Astrocyte of the spinal cord (primary cell): ENCODE measurements at regions not wholly inside any gene's neighbourhood (a gene's known extent, or its start where the extent isn't known, plus 50 kb on each side); places are given as distances from the start of the nearest gene placed in this dataset.

Source experiments
- DNase-seq: peaks from one replicate; pipeline ENCODE4 v3.0.0; 2011; ENCODE audit warnings: low read depth, low spot score
- H3K4me3 ChIP-seq: 2 replicates; pipeline ENCODE4 v1.5.1; 2011; ENCODE audit warnings: low read depth, mild to moderate bottlenecking, low read length, moderate library complexity
- in situ Hi-C: cut with HindIII; loops from 2 replicates; pipeline ENCODE4 v1.10.0; 2017; ENCODE audit warnings: low sequenced_read_pairs
- TF ChIP-seq, protein P1 (sequence below): IDR thresholded peaks from 2 replicates; pipeline ENCODE4 v1.5.1; 2012; ENCODE audit warnings: low read depth, mild to moderate bottlenecking, low read length, inconsistent platforms

DNA sequence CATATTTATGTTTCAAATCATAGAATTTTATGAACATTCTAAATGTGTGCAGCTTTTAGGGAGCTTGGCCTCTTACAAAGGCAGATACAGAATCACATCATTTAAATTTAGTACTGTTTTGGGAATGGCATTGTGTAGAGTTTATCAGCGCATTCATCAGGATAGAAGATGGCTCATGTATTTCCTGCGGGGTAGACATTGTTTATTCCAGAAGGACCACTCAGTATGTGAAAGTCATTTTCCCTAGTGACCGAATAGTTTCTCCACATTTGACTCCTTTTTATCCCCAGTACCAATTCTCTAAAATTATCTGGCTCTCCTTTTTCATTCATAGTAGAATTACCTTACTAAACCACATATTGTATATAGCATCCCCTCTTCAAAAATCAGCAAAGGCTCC, 981.9 kb upstream of the ADGRL4 start:
- in situ Hi-C loops: no loop called here
- no peak for DNase-seq
- no peak overlapping the region for H3K4me3 ChIP-seq
- TF ChIP-seq, protein P1, sequence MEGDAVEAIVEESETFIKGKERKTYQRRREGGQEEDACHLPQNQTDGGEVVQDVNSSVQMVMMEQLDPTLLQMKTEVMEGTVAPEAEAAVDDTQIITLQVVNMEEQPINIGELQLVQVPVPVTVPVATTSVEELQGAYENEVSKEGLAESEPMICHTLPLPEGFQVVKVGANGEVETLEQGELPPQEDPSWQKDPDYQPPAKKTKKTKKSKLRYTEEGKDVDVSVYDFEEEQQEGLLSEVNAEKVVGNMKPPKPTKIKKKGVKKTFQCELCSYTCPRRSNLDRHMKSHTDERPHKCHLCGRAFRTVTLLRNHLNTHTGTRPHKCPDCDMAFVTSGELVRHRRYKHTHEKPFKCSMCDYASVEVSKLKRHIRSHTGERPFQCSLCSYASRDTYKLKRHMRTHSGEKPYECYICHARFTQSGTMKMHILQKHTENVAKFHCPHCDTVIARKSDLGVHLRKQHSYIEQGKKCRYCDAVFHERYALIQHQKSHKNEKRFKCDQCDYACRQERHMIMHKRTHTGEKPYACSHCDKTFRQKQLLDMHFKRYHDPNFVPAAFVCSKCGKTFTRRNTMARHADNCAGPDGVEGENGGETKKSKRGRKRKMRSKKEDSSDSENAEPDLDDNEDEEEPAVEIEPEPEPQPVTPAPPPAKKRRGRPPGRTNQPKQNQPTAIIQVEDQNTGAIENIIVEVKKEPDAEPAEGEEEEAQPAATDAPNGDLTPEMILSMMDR: no peak

DNA sequence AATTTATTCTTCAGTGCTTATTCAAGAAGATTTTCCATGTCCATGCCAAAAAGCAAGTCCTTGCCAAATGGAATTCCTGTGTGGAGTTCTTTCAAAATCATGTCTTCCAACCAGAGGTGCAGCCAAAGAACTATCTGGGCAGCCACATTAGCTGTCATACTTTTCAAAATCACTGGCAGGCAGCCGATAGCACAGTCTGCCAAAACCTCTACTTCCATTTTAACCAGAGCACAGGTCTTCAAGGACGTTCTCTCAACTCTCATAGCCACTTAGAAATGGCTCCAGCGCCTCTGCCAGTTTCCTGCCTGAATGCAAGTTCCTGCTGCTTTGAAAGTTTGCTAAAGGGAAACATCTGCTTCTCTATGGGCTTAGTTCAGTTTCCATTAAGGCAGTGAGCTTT, 975.7 kb upstream of the ADGRL4 start:
- peak; percentile 73 for DNase-seq
- TF ChIP-seq, protein P1: no peak

DNA sequence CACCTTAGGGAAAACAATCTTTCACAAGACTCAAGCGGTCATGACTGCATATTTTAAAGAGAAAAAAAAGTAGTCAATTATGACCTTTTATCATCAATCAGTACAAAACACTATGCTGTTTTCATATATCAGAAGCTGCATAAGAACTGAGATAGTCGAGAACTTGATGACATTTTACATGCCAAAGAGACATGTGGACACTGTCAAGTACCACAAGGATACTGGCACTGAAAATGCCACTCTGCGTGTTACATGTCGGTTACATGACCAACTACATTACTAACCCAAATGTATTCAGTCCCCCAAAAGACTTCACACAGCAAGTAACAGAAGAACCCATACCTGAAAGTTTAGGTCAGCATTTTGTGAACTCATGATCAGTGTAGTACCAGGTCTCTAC, 975.0 kb upstream of the ADGRL4 start:
- H3K4me3 ChIP-seq: no peak overlapping the region
- in situ Hi-C loops: no loop called here
- DNase-seq: no peak
- TF ChIP-seq, protein P1: no peak

More for the DNA sequence above, 975.7 kb upstream of the ADGRL4 start:
- H3K4me3 ChIP-seq: no peak overlapping the region
- in situ Hi-C loops: no loop called here

DNA sequence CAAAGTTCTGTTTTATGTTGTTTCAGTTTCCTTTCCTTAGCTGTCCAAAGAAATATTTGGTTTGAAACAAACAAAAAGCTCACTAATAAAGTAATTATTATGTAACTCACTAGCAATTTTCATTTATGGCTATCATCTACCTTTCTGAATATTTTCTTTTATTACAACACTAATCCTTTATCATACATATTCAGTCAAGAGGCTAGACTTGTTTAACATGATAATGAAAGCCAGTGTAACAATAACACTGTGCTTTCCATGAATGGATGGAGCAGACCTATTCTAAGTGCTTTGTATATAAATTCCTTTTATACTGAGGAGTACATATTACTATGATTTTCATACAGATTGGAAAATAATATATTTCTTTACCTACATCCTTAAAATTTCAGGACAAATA, 972.8 kb upstream of the ADGRL4 start:
- TF ChIP-seq, protein P1: no peak
- H3K4me3 ChIP-seq: no peak overlapping the region
- in situ Hi-C loops: no loop called here
- DNase-seq: no peak

DNA sequence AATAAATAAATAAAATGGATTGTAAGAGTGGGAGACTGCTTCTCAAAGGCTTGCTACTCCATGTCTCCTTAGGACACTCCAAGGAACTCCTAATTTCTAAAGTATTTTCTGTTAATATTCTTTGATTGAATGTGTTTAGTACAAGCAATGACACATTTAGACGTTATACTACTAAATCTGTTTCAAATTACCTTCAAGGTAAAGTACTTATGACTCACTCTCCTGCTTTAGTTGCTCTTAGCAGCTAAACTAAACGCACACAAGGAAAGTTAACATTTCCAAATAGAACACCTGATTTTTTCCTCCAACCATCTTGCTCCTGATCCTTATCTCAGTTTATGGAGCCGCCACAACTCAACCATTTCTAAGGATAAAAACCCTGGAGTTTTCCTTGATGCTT, 969.8 kb upstream of the ADGRL4 start:
- TF ChIP-seq, protein P1: no peak
- in situ Hi-C loops: no loop called here
- H3K4me3 ChIP-seq: no peak overlapping the region
- DNase-seq: no peak

DNA sequence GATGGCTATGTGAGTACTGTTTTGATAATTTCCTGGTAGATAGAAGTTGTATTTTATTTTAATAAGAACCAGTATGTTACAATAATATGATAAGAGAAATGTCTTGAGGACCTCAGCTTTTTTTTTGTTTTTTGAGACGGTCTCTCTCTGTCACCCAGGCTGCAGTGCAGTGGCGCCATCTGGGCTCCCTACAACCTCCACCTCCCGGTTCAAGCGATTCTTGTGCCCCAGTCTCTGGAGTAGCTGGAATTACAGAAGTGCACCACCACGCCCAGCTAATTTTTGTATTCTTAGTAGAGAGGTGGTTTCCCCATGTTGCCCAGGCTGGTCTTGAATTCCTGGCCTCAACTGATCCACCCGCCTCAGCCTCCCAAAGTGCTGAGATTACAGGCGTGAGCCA, 968.1 kb upstream of the ADGRL4 start:
- in situ Hi-C loops: no loop called here
- H3K4me3 ChIP-seq: no peak overlapping the region
- TF ChIP-seq, protein P1: no peak
- DNase-seq: no peak

DNA sequence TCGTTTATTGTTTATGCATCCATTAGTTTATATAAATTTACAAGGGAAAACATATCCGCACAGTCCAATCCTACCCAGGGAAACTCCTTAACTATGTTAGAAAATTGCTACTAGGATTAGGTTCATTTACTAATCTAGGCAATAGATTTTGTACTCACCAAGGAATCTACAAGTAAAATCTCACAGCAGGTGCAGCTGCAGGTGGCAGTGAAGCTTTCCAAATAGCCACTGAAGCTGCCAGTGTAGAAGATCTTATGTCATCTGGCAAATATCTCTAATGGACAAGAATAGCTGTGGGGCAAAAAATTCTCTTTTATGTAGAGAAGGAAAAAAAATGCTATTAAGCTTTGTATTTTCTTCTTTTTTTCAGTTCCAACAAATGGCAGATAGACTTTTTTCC, 963.4 kb upstream of the ADGRL4 start:
- DNase-seq: no peak
- H3K4me3 ChIP-seq: no peak overlapping the region
- in situ Hi-C loops: no loop called here
- TF ChIP-seq, protein P1: no peak
